ENCODE measurements at regions not wholly inside any gene's neighbourhood (a gene's known extent, or its start where the extent isn't known, plus 50 kb on each side); places are given as distances from the start of the nearest gene placed in this dataset.

DNA sequence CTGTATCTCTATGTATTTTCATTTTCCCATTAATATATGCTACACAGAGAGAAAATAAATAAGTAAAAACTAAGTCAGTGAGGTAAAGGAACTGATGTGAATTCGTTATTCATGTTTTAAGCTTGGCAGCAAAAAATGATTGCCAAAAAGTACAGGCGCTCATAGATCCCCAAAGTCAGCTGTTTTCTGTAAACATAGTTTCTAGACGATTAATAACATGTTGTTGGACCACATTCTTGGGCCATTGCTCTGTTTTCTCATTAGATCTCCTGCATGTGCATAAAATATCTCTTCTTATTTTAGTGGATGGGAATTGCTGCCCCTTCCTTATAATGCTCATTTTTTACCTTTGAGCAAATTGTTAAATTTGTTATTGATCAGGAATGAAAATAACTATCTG lies 215.2 kb downstream of the TLE1 start:
- CTCF ChIA-PET (ENCODE audit: low intra/inter-chr PET ratio): no interaction called here
- intact Hi-C loops (cut with micrococcal nuclease) (no loop called here), in situ Hi-C loops (cut with MboI) (no loop called here)
- no TSS peak for BruUV-seq (replicated peaks)
- Histone ChIP-seq H3K36me3 (ENCODE audit: control insufficient read depth, insufficient read depth, low read length) (no peaks in the 10 kb centered on the region), H3K9me3 (replicated peaks; ENCODE audit: control insufficient read depth, insufficient read depth, low read depth, low read length) (no peaks in the 10 kb centered on the region), H3K27ac (ENCODE audit: extremely low read depth, low read depth, low read length) (no peak overlapping the region), H3K4me2 (ENCODE audit: insufficient read depth, low read length) (no peak overlapping the region), H3K27me3 (ENCODE audit: control insufficient read depth in 2 of 2, insufficient read depth in 2 of 2, low read length in 2 of 2) (no peaks in the 10 kb centered on the region), H3K4me1 (replicated peaks in 1 of 2; ENCODE audit: control insufficient read depth in 2 of 2, insufficient read depth in 2 of 2, low read length in 2 of 2) (no peaks in the 10 kb centered on the region), H4K20me1 (replicated peaks; ENCODE audit: control insufficient read depth, insufficient read depth, low read length) (no peaks in the 10 kb centered on the region), H3K4me3 (no peak overlapping the region), H2AFZ (ENCODE audit: low read depth, low read length) (no peak overlapping the region), H3K79me2 (ENCODE audit: control insufficient read depth, insufficient read depth, low read length) (no peaks in the 10 kb centered on the region), H3K9me1 (ENCODE audit: control insufficient read depth, insufficient read depth, low read length) (no peaks in the 10 kb centered on the region), H3K9ac (ENCODE audit: insufficient read depth in 1 of 2, low read depth in 2 of 2, low read length in 2 of 2) (no peak overlapping the region)
- TF ChIP-seq HIVEP1 (CRISPR knock-in tag; IDR thresholded peaks at IDR 0.05) (no peak), KDM5B (IDR thresholded peaks at IDR 0.05; ENCODE audit: insufficient replicate concordance, low read depth, low read length) (no peak), ZNF277 (CRISPR knock-in tag; IDR thresholded peaks at IDR 0.05; ENCODE audit: borderline replicate concordance) (no peak), MYBL2 (IDR thresholded peaks at IDR 0.05; ENCODE audit: low read depth) (no peak), MYBL2 (CRISPR knock-in tag; IDR thresholded peaks at IDR 0.05; ENCODE audit: borderline replicate concordance) (no peak), ID3 (CRISPR knock-in tag; IDR thresholded peaks at IDR 0.05) (no peak), ID3 (tag; IDR thresholded peaks at IDR 0.05) (no peak), E2F3 (CRISPR knock-in tag; IDR thresholded peaks at IDR 0.05) (no peak), MEF2D (tag; conservative IDR thresholded peaks at IDR 0.05; ENCODE audit: low read depth) (no peak), RNF2 (IDR thresholded peaks at IDR 0.05) (no peak), HDAC1 (IDR thresholded peaks at IDR 0.05) (no peak), SMAD1 (IDR thresholded peaks at IDR 0.05; ENCODE audit: low read depth, low read length, partially characterized antibody) (no peak), ZNF143 (CRISPR knock-in tag; IDR thresholded peaks at IDR 0.05) (no peak), ELF2 (CRISPR knock-in tag; IDR thresholded peaks at IDR 0.05) (no peak), HNRNPH1 (optimal IDR thresholded peaks at IDR 0.05; ENCODE audit: low read depth, low read length) (no peak), NR0B1 (IDR thresholded peaks at IDR 0.05; ENCODE audit: partially characterized antibody) (no peak), HDGF (IDR thresholded peaks at IDR 0.05) (no peak)
- TF ChIP-seq, protein P1, sequence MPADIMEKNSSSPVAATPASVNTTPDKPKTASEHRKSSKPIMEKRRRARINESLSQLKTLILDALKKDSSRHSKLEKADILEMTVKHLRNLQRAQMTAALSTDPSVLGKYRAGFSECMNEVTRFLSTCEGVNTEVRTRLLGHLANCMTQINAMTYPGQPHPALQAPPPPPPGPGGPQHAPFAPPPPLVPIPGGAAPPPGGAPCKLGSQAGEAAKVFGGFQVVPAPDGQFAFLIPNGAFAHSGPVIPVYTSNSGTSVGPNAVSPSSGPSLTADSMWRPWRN (IDR thresholded peaks at IDR 0.05; ENCODE audit: low read depth): no peak
- TF ChIP-seq, protein P2, sequence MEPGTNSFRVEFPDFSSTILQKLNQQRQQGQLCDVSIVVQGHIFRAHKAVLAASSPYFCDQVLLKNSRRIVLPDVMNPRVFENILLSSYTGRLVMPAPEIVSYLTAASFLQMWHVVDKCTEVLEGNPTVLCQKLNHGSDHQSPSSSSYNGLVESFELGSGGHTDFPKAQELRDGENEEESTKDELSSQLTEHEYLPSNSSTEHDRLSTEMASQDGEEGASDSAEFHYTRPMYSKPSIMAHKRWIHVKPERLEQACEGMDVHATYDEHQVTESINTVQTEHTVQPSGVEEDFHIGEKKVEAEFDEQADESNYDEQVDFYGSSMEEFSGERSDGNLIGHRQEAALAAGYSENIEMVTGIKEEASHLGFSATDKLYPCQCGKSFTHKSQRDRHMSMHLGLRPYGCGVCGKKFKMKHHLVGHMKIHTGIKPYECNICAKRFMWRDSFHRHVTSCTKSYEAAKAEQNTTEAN (CRISPR knock-in tag; IDR thresholded peaks at IDR 0.05): no peak
- FAIRE-seq (no peak), DNase-seq (ENCODE audit: extremely low read depth in 1 of 4, low spot score in 3 of 4) (no peak), ATAC-seq (no peak)
- 0% methylated on average over 3 of the region's 3 CpGs for WGBS (ENCODE audit: insufficient coverage, low coverage, missing lambda C conversion rate)
- POLR2A ChIA-PET: no interaction called here
